ENCODE measurements at regions not wholly inside any gene's neighbourhood (a gene's known extent, or its start where the extent isn't known, plus 50 kb on each side); places are given as distances from the start of the nearest gene placed in this dataset.

- Histone ChIP-seq H3K9ac (ENCODE audit: low read length) (no peak overlapping the region), H3K9me2 (ENCODE audit: insufficient read depth) (no peaks in the 10 kb centered on the region), H3K4me3 (replicated peaks in 1 of 2; ENCODE audit: low read depth in 1 of 2, low read length in 2 of 2) (no peak overlapping the region), H3K27me3 (ENCODE audit: insufficient read depth, low read length) (peaks cover 33% of the 10 kb centered on the region), H3K4me2 (ENCODE audit: low read length) (no peak overlapping the region), H3K9me3 (ENCODE audit: control insufficient read depth in 1 of 2, insufficient read depth in 1 of 2, low read depth in 1 of 2, low read length in 2 of 2) (no peaks in the 10 kb centered on the region), H3K4me1 (ENCODE audit: control insufficient read depth in 1 of 2, insufficient read depth in 2 of 2, low read length in 2 of 2) (peaks cover 0 to 8% of the 10 kb centered on the region in 2 experiments; a peak in 2 of 4 replicates), H3K79me2 (ENCODE audit: insufficient read depth, low read length) (no peaks in the 10 kb centered on the region), H4K20me1 (ENCODE audit: insufficient read depth) (no peaks in the 10 kb centered on the region), H3K27ac (ENCODE audit: low read depth, low read length) (no peak overlapping the region), H2AFZ (ENCODE audit: low read depth, low read length, poor library complexity, severe bottlenecking) (no peak overlapping the region), H3K36me3 (ENCODE audit: control insufficient read depth in 1 of 2, insufficient read depth in 2 of 2, low read length in 2 of 2) (no peaks in the 10 kb centered on the region)
- TF ChIP-seq ATF3 (IDR thresholded peaks at IDR 0.05), result no peak
- no peak for TF ChIP-seq ZNF274 (IDR thresholded peaks at IDR 0.05; ENCODE audit: low read depth, low read length)
- TF ChIP-seq TCF7L2 (IDR thresholded peaks at IDR 0.05; ENCODE audit: borderline replicate concordance, extremely low read depth, insufficient read depth, insufficient read length), result no peak
- TF ChIP-seq ELF1 (IDR thresholded peaks at IDR 0.05; ENCODE audit: borderline replicate concordance, low read depth), result no peak
- no peak for TF ChIP-seq SRF (IDR thresholded peaks at IDR 0.05; ENCODE audit: low read depth)
- no peak for TF ChIP-seq POLR2AphosphoS5 (IDR thresholded peaks at IDR 0.05; ENCODE audit: low read depth, low read length)
- TF ChIP-seq SP1 (IDR thresholded peaks at IDR 0.05; ENCODE audit: low read depth), result no peak
- CTCF ChIA-PET, result no interaction called here
- ATAC-seq (no peak), DNase-seq (ENCODE audit: low read depth, low spot score) (no peak)
- intact Hi-C loops (cut with micrococcal nuclease), result no loop called here
- POLR2A ChIA-PET, result no interaction called here
- RAD21 ChIA-PET (ENCODE audit: low non-redundant PET in 1 of 2, low total read pairs in 2 of 2, uncharacterized antibody in 2 of 2, unreplicated experiment in 2 of 2), result no interaction called here
- BruUV-seq (replicated peaks), result no TSS peak
Observed at GRCh38 chr1:60870269-60870865, 212.0 kb upstream of the NFIA start.

GRCh38 chr1:60868901-60869663 is 213.3 kb upstream of the NFIA start:
- Histone ChIP-seq H2AFZ (ENCODE audit: low read depth, low read length, poor library complexity, severe bottlenecking) (no peak overlapping the region), H3K9me2 (ENCODE audit: insufficient read depth) (no peaks in the 10 kb centered on the region), H3K9ac (ENCODE audit: low read length) (no peak overlapping the region), H3K79me2 (ENCODE audit: insufficient read depth, low read length) (no peaks in the 10 kb centered on the region), H3K9me3 (ENCODE audit: control insufficient read depth in 1 of 2, insufficient read depth in 1 of 2, low read depth in 1 of 2, low read length in 2 of 2) (no peaks in the 10 kb centered on the region), H3K4me1 (ENCODE audit: control insufficient read depth in 1 of 2, insufficient read depth in 2 of 2, low read length in 2 of 2) (no peaks in the 10 kb centered on the region), H3K27me3 (ENCODE audit: insufficient read depth, low read length) (peaks cover 39% of the 10 kb centered on the region), H3K4me2 (ENCODE audit: low read length) (no peak overlapping the region), H4K20me1 (ENCODE audit: insufficient read depth) (no peaks in the 10 kb centered on the region), H3K27ac (ENCODE audit: low read depth, low read length) (no peak overlapping the region), H3K4me3 (replicated peaks in 1 of 2; ENCODE audit: low read depth in 1 of 2, low read length in 2 of 2) (no peak overlapping the region), H3K36me3 (ENCODE audit: control insufficient read depth in 1 of 2, insufficient read depth in 2 of 2, low read length in 2 of 2) (no peaks in the 10 kb centered on the region)
- ChIA-PET CTCF (interaction anchor here (1.3 kb wide), 1 partner anchor 11 kb away, joined by 4 read pairs; no protein-coding TSS in a partner anchor), POLR2A (no interaction called here), RAD21 (ENCODE audit: low non-redundant PET in 1 of 2, low total read pairs in 2 of 2, uncharacterized antibody in 2 of 2, unreplicated experiment in 2 of 2) (no interaction called here)
- intact Hi-C loops (cut with micrococcal nuclease), result no loop called here
- BruUV-seq (replicated peaks), result no TSS peak
- no peak for DNase-seq (ENCODE audit: low read depth, low spot score)
- no peak for ATAC-seq
- no peak for TF ChIP-seq REST (IDR thresholded peaks at IDR 0.05; ENCODE audit: low read depth)
- TF ChIP-seq SIN3A (IDR thresholded peaks at IDR 0.05; ENCODE audit: low read depth), result no peak
- no peak for TF ChIP-seq POLR2A (IDR thresholded peaks at IDR 0.05; ENCODE audit: borderline replicate concordance, extremely low read depth, insufficient read depth, insufficient read length)
- TF ChIP-seq ZNF274 (IDR thresholded peaks at IDR 0.05; ENCODE audit: low read depth, low read length), result no peak
- TF ChIP-seq EGR1 (IDR thresholded peaks at IDR 0.05; ENCODE audit: low read depth), result no peak
- no peak for TF ChIP-seq ATF3 (IDR thresholded peaks at IDR 0.05)
- TF ChIP-seq TCF7L2 (IDR thresholded peaks at IDR 0.05; ENCODE audit: borderline replicate concordance, extremely low read depth, insufficient read depth, insufficient read length), result no peak
- no peak for TF ChIP-seq ZFX (IDR thresholded peaks at IDR 0.05)
- no peak for TF ChIP-seq ELF1 (IDR thresholded peaks at IDR 0.05; ENCODE audit: borderline replicate concordance, low read depth)

All from HCT116 (cell line).